ENCODE measurements at regions not wholly inside any gene's neighbourhood (a gene's known extent, or its start where the extent isn't known, plus 50 kb on each side); places are given as distances from the start of the nearest gene placed in this dataset.

DNA sequence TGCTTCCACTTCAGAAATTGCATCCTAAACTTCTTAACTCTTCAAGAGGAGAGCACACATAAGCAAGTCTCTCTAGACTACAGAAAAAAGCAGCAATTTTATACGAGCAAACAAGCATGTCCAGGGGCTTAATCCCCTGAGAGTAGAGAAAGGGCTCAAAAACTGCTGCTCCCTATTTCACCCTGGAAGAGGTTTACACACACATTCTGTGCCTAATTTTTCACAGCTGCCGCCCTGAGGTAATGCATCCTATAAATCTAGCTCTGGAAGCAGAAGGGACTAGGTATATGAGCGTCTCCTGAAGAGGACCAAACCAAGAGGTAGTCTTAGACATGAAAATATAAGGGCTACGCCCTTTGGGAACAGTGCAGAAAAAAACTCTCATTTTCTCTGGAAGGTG is 73.1 kb downstream of the CRPPA start:
- TF ChIP-seq, protein P1, sequence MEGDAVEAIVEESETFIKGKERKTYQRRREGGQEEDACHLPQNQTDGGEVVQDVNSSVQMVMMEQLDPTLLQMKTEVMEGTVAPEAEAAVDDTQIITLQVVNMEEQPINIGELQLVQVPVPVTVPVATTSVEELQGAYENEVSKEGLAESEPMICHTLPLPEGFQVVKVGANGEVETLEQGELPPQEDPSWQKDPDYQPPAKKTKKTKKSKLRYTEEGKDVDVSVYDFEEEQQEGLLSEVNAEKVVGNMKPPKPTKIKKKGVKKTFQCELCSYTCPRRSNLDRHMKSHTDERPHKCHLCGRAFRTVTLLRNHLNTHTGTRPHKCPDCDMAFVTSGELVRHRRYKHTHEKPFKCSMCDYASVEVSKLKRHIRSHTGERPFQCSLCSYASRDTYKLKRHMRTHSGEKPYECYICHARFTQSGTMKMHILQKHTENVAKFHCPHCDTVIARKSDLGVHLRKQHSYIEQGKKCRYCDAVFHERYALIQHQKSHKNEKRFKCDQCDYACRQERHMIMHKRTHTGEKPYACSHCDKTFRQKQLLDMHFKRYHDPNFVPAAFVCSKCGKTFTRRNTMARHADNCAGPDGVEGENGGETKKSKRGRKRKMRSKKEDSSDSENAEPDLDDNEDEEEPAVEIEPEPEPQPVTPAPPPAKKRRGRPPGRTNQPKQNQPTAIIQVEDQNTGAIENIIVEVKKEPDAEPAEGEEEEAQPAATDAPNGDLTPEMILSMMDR (conservative IDR thresholded peaks at IDR 0.05; ENCODE audit: low read depth in 2 of 2): no peak
- TF ChIP-seq POLR2AphosphoS5 (IDR thresholded peaks at IDR 0.05; ENCODE audit: low read depth): no peak
- TF ChIP-seq EZH2 (IDR thresholded peaks at IDR 0.05; ENCODE audit: low read depth, unreplicated experiment): no peak
- TF ChIP-seq JUNB (IDR thresholded peaks at IDR 0.05; ENCODE audit: unreplicated experiment): no peak
- TF ChIP-seq CREB1 (CRISPR knock-in tag; IDR thresholded peaks at IDR 0.05; ENCODE audit: low read depth): no peak

Measured in GM23338 (cell line).